AG10803 (cell line): ENCODE measurements at regions not wholly inside any gene's neighbourhood (a gene's known extent, or its start where the extent isn't known, plus 50 kb on each side); places are given as distances from the start of the nearest gene placed in this dataset.
"Not testable (repeated sequence)": the region's sequence is repeated elsewhere in the genome, so short reads cannot be mapped to it uniquely, and the experiment has no call there.

Experiments
- DNase-seq: peaks from one replicate; pipeline ENCODE4 v3.0.0; 2010; ENCODE audit warnings: low read depth
- H3K4me3 ChIP-seq: 2 replicates; pipeline ENCODE4 v1.5.1; 2011; ENCODE audit warnings: mild to moderate bottlenecking, low read length, control low read depth
- TF ChIP-seq, protein P1 (sequence below): conservative IDR thresholded peaks from 2 replicates; pipeline ENCODE4 v1.5.1; 2011; ENCODE audit warnings: mild to moderate bottlenecking, low read length, control low read depth, inconsistent platforms

DNA sequence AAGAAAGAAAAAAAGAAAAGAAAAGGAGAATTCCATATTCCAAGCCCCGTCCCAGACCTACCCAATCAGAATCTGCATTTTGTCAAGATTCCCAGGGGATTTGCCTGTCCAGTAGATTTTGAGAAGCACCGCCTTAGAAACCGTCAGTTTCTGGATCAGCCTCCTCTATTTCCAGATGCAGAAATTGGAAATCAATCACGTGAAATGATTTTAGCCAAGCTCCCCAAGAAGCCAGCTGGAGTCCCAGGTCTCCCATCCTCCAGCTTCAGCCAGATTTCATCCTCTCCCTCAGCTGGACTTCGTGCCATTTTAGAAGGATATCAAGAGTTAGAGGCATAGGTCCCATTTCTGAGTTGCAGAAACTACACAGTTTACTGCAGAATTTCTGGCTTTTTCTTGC, 629.3 kb downstream of the MID1IP1 start:
- TF ChIP-seq, protein P1, sequence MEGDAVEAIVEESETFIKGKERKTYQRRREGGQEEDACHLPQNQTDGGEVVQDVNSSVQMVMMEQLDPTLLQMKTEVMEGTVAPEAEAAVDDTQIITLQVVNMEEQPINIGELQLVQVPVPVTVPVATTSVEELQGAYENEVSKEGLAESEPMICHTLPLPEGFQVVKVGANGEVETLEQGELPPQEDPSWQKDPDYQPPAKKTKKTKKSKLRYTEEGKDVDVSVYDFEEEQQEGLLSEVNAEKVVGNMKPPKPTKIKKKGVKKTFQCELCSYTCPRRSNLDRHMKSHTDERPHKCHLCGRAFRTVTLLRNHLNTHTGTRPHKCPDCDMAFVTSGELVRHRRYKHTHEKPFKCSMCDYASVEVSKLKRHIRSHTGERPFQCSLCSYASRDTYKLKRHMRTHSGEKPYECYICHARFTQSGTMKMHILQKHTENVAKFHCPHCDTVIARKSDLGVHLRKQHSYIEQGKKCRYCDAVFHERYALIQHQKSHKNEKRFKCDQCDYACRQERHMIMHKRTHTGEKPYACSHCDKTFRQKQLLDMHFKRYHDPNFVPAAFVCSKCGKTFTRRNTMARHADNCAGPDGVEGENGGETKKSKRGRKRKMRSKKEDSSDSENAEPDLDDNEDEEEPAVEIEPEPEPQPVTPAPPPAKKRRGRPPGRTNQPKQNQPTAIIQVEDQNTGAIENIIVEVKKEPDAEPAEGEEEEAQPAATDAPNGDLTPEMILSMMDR = no peak
- no peak for DNase-seq
- H3K4me3 ChIP-seq = no peak overlapping the region

DNA sequence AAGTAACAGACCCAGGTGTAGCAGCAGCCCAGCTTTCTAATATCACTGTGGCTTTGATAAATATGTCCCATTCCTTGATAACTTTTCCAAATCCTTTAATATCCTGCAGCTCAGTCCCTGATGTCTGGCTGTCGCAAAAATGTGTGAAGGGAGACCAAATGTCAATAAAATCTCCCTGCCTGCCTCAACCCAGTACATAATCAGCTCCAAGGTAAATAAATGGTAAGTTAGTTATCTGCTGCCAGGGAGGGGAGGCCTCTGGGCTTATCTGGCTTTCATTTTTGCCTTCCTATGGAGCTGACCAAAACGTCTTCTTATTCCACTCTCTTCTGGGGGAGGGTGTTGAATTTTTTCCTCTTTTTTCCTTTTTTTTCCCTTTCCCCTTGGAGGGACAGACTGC, 630.6 kb downstream of the MID1IP1 start:
- no peak overlapping the region for H3K4me3 ChIP-seq
- no peak for DNase-seq
- TF ChIP-seq, protein P1 = no peak

DNA sequence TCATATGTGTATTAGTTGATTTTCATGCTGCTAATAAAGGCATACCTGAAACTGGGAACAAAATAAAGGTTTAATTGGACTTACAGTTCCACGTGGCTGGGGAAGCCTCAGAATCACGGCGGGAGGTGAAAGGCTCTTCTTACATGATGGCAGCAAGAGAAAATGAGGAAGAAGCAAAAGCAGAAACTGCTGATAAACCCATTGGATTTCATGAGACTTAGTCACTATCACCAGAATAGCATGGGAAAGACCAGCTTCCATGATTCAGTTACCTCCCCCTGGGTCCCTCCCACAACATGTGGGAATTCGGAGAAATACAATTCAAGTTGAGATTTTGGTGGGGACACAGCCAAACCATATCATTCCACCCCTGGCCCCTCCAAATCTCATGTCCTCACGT, 633.4 kb downstream of the MID1IP1 start:
- DNase-seq, H3K4me3 ChIP-seq: not testable (repeated sequence)

DNA sequence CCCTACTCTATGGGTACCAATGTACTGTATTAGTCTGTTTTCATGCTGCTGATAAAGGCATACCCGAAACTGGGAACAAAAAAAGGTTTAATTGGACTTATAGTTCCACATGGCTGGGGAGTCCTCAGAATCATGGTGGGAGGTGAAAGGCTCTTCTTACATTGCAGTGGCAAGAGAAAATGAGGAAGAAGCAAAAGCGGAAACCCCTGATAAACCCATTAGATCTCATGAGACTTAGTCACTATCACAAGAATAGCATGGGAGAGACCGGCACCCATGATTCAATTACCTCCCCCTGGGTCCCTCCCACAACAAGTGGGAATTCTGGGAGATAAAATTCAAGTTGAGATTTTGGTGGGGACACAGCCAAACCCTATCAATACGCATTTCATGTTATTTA, 635.3 kb downstream of the MID1IP1 start:
- H3K4me3 ChIP-seq, DNase-seq: not testable (repeated sequence)

DNA sequence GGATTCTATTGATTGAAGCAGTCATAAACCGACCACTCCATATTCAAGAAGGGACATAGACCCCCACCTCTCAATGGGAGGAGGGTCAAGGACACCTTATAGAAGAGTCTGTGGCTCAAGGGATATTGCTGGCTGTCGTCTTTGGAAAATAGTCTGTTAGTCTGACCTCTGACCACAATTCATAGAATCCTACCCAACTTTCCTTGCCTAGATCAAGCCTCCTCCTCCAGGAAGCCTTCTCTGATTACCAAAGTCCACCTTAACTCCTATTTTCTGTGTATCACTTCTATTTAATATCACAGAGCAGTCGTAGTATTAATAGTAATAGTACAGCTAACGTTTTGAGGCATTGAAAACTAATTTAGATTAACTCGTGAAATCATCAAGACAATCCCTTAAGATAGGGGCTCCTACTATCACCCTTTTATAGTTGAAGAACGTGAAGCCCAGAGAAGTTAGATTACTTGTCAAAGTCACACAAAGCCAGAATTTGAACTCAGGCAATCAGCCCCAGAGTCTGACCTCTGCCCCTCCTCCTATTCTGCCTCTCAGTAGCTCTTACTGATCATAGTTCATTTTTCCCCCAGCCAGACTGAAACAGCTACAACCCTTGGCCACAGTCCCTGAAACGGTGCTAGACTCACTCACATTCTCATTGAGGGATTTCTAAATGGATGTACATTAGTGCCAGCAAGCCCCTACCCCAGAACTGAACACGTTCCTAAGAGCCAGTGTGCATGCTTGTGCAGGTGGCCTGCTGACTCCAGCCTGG, 636.6 kb downstream of the MID1IP1 start:
- DNase-seq = no peak
- TF ChIP-seq, protein P1 = no peak
- H3K4me3 ChIP-seq = no peak overlapping the region

DNA sequence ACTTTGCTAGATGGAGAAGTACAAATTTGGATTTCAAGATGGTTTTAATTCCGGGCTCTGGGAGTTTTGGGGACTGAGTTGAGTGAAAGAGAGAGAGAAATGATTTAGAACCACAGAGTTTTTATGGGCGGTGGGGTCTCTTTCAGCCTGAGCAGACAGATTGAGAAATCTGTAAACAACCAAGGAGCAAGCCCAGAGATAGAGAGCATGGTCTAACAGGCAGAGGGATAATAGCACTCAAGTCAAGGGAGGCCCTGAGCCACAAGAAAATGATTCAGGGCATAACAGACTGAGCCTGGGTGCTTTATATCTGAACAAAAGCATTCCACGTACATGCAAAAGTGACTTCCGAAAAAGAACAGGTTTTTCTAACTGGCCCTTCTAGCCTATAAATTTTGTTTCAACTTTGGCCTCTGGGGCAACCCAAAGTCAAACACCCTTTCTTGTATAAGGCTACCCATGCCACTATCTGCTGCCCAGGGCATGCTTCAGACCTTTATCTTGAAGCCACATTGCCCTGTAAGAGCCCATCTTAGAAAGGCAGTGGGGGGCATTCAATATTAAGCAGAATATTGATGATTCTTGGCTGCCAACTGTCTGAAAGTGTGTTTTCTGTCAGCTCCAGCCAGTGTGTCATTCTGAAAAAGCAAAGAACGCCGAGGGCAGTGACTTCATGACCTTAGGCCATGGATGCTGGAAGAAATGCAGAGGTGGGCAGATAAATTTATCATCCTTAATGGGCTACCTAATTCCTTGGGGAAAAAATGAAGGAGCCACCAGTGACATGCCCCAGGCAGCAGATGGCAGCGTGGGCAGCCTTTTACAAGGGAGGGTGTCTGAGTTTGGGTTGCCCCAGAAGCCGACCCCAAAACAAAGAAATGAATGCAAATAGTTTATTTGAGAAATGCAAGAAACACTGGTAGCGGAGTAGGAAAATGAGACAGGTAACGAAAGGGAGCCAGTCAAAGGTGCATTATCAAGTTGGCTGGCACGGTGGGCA, 637.6 kb downstream of the MID1IP1 start:
- DNase-seq = no peak
- no peak overlapping the region for H3K4me3 ChIP-seq
- TF ChIP-seq, protein P1 = peak; percentile 26; the same call in 1 of the 2 replicates

DNA sequence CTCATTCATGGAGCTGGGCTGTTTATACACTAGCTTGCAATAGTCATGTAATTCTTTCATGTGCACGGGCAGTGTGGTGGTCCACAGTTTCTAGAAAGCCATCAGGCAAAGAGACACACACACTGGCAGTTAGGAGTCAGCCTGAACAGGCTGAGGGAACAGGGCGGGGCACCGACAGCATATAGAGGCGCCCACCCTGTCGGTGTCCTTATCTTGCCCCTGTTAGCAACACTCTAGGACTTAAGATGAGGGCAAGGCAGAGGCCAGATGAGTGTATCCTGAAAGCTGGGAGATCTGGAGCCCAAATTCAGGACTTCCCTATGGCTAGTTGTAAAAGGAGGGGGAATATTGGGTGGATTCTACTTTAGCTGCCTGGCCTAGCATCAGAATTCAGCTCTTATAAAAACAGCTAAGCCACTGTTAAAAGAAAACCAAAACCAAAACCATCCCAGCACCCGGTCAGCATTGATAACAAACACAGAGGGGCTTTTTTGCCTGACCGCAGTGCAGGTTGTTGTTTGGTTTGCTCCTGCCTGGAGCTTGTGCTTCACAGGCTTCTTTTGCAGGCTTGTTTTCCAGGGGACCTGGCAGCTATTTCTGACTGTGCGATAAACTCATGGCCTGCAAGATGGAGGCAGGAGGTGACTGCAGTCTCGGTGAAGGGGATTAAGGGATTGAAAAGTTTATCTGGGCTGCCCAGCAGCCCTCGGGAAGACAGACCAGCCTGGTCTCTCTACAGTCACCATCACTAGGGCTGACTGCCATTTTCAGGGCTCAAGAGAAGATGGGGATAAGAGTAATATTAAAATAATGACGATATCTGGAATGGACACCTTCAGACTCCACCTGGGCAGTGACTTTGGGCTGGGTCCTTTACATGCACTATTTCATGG, 638.9 kb downstream of the MID1IP1 start:
- H3K4me3 ChIP-seq = no peak overlapping the region
- DNase-seq = no peak
- TF ChIP-seq, protein P1 = no peak
